NCI-H1105 (cell line): ENCODE measurements at regions not wholly inside any gene's neighbourhood (a gene's known extent, or its start where the extent isn't known, plus 50 kb on each side); places are given as distances from the start of the nearest gene placed in this dataset.
"Not testable (repeated sequence)": the region's sequence is repeated elsewhere in the genome, so short reads cannot be mapped to it uniquely, and the experiment has no call there.

Experiments used
- DNase-seq: peaks from one replicate; lab custom pipeline; 2025; lab: John Stamatoyannopoulos, UW

DNA sequence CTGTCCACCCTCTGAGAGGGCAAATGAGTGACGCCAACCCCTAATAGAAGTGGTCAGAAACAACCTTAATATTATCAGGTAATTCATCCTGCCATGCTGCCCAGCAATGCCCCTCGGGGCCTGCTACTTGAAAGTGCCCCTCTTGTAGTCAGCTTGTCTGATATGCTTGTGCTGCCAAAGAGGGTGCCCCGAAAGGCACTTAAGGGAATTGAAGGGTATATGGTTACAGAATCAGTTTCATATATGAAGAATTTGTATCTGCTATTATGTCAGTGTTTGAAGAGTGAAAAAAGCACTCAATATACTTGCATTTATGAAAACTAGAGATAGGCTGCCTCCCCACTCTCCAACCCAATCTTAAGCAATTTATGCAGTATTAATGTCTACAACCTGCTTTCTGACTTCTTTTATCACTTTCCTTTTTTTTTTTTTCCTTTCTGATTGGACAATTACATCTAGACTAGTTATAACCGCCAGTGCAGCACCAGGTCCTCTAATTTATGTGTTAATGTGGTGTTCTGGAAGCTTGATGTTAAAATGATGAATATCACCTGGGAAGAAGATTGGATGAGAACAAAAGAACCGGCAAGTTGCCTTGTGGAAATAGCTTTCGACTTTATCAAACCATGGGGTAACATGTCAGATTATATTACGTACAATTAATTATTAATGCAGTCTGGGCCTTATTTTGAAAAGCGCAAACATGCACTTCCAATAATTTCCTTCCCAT lies 646.9 kb upstream of the ACVR2A start:
- DNase-seq = peak; percentile 2

DNA sequence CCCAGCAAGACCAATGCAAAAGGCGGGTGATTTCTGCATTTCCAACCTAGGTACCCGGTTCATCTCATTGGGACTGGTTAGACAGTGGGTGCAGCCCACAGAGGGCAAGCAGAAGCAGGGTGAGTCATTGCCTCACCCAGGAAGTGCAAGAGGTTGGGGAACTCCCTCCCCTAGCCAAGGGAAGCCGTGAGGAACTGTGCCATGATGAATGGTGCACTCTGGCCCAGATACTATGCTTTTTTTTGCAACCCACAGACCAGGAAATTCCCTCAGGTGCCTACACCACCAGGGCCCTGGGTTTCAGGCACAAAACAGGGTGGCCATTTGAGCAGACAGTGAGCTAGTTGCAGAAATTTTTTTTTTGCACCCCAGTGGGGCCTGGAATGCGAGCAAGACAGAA lies 662.6 kb upstream of the ACVR2A start:
- DNase-seq = no peak

DNA sequence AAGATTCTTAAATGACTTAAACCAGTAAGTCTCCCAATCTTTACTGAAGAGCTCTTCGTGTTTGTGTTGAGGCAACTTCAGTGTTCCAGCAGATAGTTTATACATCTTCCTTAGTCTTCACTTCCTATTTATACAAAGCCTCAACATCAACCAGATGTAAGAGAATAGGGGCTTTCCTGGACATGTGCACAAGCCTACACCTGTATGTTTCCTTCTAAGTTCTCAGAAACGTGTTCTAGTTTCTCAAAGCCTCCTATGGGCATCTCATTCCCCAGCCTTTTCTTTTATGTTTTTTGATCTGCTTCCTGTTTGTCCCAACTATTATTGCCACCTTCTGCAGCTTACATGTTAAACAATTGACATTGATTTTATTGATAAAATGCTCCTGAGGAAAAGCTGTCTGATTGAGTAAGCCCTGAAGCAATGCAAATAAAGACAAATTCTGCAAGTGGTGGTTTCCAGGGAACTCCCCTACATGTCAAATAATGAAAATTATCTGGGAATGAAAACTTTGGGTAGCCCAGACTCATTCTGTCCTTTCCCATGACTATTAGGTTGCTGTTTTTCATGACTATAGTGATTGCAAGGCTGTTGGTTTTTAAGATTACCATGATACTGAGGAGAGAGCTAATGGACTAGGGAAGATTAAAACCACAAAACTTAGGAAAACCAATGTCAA lies 663.3 kb upstream of the ACVR2A start:
- DNase-seq = no peak

DNA sequence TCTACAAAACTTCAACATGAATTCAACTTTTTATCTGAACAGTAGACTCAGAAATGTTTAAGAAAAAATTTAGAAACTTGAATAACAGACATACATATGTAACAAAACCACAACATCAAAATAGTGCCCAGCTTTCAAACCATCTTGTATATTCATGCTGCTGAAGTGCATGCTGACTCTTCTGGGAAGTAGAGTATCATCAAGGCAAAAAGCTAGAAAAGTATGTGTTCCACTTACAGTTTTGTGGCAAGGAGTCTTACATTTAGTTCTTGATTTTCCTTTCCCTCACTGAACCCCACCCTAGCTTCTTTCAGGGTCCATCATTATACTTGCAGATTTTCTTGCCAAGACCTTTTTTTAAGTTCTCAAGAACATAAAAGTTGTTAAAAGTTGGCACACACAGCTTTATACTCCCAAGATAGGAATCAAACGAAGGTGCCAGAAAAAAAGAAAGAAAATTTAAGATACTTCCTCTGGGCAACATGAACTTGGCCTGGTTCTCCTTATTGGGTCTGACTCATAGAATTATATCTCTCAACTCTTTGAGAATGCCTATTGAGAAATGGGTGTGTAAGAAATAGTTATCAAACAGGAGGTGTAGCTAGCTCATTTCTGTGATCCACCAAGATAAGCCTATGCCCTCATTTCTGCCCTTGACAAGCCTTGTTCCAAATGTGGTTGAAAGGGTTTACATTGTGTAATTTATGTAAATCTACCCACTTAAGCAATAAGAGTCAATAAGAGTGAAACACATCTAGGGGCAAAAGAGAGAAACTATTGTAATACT lies 667.6 kb upstream of the ACVR2A start:
- no peak for DNase-seq

DNA sequence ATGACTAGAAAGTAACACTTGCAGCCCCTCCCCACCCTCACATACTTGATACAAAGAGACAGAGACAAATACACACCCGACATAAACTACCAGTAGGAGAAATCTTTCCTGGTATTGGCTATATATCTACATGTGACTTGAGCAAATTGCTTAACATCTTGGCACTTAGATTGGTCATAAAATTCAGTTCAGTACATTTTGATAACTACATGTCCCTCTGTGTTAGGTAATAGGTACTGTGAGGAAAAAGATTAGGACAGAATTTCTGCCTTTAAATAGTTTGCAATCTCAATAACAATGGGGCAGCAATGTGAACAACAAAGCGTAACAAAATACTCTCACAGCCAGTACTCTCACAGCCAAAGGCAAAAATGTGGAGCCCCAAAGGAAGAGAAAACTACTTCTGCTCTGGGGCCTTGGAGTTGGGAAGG lies 670.0 kb upstream of the ACVR2A start:
- DNase-seq = no peak

DNA sequence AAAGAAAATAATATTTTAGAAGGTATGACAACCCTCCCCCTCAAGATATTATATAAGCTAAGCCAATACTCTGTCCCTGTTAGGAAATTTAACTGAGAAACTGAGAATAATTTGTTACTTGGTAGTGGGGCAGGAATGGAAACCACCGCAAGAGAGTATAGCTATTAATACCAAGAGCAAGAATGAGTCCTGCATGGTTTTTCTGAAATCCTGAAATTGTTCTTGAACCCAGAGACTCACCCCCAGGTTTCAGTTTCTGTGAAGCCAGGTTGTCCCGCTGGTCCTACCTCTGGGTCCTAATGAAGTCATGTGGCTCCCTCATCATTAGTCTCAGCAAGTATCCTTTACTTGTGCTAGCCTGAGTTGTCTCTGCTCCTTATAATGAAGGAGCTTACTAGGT lies 671.0 kb upstream of the ACVR2A start:
- DNase-seq = no peak

DNA sequence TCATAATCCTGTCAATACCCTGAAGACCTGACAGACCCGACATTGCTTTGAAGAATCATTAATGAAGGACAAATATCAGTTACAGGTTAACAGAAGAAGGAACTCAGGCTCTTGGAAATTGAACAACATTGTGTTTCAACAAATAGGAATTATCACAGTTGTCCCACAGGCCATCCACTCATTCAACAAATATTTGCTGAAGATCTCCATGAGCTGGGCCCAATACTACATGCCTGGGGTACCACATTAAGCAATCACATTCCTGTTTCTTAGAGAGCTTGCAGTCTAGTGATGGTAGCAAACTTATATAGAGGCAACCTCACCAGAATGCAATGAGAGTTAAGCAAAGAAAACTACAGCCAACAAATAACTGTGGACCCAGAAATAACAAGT lies 671.6 kb upstream of the ACVR2A start:
- no peak for DNase-seq

DNA sequence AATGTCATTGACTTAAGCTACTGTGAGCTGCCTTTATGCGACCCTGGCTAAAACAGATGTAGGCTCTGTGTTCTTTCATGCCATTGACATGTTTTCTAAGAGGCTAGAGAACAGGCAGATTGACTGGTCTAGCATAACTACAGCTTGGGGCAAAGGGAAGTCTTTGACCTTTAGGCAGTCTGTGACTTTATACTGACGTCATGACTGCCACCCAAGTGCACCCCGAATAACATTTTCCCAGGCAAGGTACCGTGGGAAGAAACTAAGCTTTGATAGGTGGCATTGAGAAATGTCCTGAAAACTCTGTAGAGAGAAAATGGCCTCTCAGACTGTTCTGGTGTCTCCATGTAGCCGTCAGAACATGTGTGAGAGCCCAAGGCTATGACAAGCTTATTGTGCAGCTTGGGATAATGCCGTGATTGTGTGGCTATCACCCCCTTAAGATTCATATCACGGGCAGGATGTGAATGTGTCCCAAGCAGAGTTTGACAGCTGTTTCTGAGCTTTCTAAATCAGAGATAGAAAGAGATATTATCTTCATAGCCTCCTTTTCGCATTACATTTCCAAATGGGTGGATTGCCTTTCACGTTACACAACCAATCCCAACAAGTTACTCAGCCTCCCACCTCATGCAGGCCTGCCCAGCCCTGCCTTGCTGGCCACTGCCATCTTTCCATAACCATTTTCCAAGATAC lies 672.2 kb upstream of the ACVR2A start:
- no peak for DNase-seq

DNA sequence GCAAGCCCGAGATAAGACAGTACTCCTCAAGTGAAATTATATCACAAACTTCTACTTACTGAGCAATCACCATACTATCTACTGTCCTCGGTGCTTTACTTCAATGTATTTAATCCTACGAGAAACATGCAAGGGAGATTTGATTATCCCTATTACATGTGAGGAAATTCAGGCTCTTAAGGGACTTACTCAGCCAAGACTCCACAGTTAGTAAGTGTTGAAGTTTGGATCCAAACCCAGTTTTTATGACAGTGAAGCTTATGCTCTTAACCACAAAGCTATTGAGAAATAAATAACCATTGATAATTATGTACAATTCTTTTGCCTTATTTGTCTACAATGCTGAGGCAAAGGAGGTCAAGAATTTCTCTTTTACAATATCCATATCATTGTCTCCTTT lies 672.9 kb upstream of the ACVR2A start:
- no peak for DNase-seq

DNA sequence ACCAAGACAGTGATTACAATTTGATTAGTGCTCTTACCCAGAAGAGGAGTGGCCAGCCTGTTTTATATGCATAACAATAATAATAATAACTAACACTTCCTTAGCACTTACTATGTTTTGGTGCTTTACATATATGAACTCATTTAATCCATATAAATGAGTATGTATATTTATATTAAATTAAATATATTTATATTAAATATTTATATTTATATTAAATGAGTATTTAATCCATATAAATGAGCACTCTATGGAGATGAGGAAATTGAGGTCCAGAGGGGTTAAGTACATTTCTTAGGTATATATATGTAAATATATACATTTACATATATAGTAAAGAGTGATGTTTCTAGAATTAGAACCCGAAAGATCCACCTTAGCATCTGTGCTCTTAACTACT lies 673.9 kb upstream of the ACVR2A start:
- DNase-seq = no peak

DNA sequence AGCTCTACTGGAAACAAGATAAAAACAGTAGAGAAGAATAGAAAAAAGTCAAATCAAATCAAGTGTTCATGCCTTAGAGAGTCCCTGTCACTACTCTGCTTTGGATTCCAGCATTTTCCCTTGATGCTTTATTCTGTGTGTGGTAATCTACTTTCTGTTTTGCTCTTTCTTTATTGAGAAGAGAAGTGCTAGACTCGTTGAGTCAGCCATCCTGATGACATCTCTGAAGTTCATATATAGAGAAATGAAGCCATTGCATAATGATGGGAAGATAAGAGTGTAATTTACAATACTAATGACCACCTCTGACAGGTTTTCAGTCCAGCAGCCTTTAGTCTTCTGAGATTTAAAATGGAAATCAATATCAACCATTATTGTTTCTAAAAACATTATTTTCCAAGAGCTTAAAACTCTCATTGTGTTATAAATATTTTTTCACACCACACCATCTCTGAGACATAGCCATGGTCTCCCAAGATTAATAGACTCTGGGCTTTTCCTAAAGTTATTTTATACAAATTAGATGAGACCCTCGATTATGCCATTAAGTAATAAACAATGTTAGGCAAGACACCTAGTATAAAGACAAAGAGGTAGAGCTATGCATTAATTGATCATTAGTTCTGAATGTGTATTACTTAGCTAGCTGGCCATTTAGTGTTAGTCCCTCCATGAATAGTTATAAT lies 679.0 kb upstream of the ACVR2A start:
- DNase-seq = no peak

DNA sequence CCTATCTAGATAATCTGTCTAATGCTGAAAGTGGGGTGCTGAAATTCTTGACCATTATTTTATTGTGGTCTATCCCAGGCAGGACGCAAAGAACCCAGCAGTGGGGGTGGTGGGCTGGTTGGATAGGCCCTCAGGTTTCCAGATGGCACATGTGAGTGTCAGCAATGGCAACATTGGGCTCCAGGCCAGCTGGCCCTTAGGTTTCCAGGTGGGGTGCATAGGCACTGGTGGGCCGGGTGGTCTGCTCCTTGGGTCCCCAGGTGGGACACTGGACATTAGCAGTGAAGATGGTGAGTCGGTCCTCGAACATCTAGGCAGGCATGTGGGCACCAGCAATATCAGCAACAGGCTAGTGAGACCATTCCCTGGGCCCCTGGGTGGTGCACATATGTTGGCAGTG lies 680.3 kb upstream of the ACVR2A start:
- no peak for DNase-seq

DNA sequence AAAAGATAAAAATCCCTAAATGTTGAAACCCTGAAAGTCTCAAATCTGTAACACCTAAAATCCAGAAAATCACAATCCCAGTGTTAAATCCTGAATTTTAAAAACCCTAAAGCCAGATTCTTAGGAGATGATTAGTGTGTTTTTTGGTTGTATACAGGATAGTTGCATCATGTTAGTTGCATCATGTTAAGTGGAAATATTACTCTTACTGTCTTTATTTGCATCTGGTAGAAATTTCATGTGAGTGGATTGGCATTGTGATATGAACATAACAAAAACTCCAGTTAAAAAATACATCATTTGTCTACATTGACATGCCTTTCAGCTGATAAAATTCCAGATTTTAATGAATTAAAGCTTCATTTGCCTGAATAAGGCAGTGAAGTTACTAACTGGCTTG lies 683.1 kb upstream of the ACVR2A start:
- no peak for DNase-seq

DNA sequence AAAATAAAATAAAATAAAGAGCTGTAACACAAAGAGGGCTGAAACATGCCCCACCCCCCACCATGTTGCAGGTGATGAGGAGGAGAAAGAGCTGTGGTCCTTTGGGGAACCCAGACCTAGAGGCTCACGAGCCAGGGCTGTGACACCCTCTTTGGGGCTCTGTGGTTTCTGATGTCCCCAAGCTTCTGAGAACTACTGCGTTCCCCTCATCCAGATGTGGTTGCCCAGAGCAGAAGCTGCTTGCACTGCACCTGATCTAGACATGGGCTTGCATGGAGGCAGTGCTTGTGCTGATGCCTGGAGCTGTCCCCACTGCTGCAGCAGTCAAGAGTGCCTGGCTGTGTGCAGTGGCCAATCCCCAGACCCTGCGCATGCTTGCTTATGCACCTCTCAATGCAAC lies 687.9 kb upstream of the ACVR2A start:
- no peak for DNase-seq

DNA sequence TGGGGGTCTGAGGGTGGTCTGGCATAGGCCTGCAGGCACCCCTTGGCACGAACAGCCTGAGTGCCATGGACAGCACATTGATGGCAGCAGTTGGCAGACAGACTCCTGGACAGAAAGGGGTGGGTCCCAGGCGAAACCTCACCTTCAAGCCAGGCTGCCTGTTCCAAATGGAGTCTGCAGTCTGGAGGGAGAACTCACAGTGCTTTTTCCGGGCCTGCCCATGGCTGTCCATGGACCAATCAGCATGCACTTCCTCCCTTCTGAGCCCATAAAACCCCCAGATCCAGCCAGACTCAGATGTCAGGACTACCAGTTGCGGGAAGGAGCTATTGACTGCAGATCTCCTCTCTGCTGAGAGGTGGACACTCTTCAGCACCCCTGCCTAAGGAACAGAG lies 694.6 kb upstream of the ACVR2A start:
- DNase-seq = no peak

DNA sequence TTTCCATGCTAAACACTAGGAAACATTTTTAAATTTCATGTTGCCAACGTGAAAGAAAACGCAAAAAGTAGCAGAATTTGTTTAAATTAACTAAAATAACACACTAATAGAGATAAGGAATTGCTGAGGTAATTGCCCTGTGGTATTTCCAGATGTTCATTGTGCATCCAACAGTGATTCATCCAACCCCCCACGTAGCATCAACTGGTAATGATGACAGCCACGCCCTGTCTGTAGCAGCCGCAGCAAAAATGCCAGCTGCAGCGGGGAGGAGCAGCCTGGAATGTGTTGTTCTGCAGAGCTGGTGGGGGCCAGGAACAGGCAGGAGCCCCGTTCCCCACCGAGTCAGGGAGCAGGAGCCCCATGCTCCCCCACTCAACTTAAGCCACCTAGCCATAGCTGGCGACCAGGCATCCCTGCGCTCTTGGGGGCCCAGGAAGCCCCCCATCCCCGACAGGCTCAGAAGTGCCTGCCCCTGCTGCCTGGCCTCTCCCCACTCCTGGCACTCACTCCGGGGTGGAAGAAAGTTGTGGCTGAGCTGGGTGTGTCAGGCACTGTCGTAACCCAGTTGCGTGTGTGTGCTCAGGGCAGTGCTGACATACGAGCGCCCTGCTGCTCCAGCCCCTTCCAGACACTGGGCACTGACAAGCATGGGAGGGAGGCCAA lies 695.1 kb upstream of the ACVR2A start:
- no peak for DNase-seq

DNA sequence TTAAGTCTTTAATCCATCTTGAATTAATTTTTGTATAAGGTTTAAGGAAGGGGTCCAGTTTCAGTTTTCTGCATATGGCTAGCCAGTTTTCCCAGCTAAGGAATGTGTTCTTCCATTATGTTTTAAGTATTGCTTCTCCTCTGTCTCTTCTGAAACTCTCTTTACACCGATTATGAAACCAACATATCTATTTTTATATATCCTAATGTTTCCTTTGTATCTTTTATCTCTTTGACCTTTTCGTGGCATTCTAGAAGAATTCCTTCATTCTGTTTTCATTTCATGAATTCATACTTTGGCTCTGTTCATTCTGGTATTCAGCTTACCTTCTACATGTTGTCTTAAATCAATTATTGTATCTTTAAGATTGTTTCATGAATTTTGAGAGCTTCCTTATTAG lies 697.0 kb upstream of the ACVR2A start:
- no peak for DNase-seq

DNA sequence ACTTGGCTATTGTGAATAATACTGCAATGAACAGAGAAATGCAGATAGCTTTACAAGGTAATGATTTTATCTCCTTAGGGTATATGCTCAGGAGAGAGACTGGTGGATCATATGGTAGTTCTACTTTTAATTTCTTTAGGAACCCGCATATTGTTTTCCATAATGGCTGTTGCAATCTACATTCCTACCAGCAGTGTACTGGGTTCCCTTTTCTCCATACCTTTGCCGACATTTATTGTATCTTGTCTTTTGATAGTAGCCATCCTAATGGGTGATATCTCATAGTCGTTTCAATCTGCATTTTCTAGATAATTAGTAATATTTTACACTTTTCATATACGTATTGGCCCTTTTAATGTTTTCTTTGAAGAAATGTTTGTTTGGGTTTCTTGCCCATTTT lies 702.9 kb upstream of the ACVR2A start:
- no peak for DNase-seq

DNA sequence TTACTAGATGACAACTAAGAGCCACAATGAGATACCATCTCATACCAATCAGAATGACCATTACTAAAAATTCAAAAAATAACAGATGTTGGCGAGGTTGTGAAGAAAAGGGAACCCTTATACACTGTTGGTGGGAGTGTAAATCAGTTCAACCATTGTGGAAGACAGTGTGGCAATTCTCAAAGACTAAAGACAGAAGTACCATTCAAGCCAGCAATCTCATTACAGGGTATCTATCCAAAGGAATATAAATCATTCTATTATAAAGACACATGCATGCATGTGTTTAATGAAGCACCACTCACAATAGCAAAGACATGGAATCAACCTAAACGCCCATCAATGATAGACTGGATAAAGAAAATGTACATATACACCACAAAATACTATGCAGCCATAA lies 705.1 kb upstream of the ACVR2A start:
- not testable (repeated sequence) for DNase-seq

DNA sequence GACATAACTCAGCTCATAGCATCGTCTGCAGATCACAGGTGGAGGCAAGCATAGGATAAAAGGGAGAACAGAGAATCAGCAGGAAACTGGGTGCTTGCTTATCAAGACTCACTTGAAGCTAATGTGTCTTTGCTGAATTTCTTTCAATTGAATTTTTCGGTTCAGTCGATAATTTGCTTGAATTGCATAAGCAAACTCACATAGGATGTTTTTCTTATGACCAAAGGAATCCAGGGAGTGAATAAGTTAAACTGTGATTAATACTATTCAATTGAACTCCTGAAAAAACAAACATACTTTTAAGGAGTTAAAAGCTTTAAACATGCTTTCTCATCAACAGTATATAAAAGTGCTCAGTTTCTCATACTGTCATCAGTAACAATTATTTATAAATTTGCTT lies 707.1 kb upstream of the ACVR2A start:
- no peak for DNase-seq

DNA sequence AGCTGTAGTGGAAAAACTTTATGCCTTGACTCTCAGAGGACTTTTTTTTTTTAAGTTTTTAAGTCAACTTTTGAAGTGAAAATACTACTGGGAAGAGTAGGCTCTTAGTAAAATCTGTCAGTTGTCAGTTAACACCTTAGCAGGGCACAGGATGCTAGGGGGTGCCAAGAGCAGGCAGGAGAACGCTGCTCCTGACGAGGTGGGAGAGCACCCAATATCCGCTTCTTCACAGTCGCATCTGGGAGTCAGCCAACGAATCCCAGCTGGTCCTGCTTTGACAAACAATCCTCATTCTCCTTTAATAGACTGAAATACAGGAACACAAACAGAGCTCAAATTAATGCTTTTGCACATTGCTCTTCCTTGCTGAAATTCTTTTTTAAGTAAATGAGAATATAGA lies 709.5 kb upstream of the ACVR2A start:
- peak; percentile 64 for DNase-seq
